ENCODE measurements at regions not wholly inside any gene's neighbourhood (a gene's known extent, or its start where the extent isn't known, plus 50 kb on each side); places are given as distances from the start of the nearest gene placed in this dataset.

GRCh38 chr2:154911729-154912128 lies 213.2 kb downstream of the KCNJ3 start:
- Histone ChIP-seq H3K9me3 (no peaks in the 10 kb centered on the region), H3K36me3 (no peaks in the 10 kb centered on the region), H3K27me3 (no peaks in the 10 kb centered on the region), H3K27ac (no peak overlapping the region), H3K4me1 (no peaks in the 10 kb centered on the region), H3K4me3 (no peak overlapping the region)
- DNase-seq (no peak), ATAC-seq (no peak)
- intact Hi-C loops (cut with DNase I; ENCODE audit: low total_unique reads) (no loop called here), in situ Hi-C loops (cut with MboI; ENCODE audit: low sequenced_read_pairs in 4 of 4) (no loop called here)
- TF ChIP-seq CTCF (IDR thresholded peaks at IDR 0.05 in 4 of 5, conservative IDR thresholded peaks at IDR 0.05 in 1 of 5): no peak
- TF ChIP-seq POLR2A (IDR thresholded peaks at IDR 0.05): no peak

DNA sequence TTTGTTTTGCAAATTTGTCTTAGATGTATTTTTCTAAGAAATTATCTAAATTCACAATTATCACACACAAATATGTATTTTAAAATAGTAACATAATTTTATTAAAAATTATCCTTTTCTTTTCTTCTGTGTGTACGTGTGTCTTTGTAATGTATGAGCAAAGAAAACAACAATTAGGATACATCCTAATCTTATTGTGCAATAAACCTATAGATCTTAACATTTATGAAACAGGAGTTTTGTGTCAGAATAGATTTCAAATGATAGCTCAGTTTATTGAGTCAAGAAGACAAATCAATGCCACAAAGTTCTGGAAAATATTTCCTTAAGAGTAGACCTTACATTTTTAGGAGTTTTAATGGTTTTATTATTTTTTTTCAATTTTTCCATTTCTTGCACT lies 212.2 kb downstream of the KCNJ3 start:
- intact Hi-C loops (cut with DNase I; ENCODE audit: low total_unique reads): no loop called here
- no peaks in the 10 kb centered on the region for H3K27me3 ChIP-seq
- H3K4me1 ChIP-seq: no peaks in the 10 kb centered on the region
- H3K36me3 ChIP-seq: no peaks in the 10 kb centered on the region
- no peak overlapping the region for H3K4me3 ChIP-seq
- DNase-seq: no peak
- H3K9me3 ChIP-seq: no peaks in the 10 kb centered on the region
- H3K27ac ChIP-seq: no peak overlapping the region
- in situ Hi-C loops (cut with MboI; ENCODE audit: low sequenced_read_pairs in 4 of 4): no loop called here
- TF ChIP-seq POLR2A (IDR thresholded peaks at IDR 0.05): no peak
- no peak for TF ChIP-seq CTCF (IDR thresholded peaks at IDR 0.05 in 4 of 5, conservative IDR thresholded peaks at IDR 0.05 in 1 of 5)
- no peak for ATAC-seq

- no peak for TF ChIP-seq POLR2A (IDR thresholded peaks at IDR 0.05)
- TF ChIP-seq CTCF (IDR thresholded peaks at IDR 0.05 in 4 of 5, conservative IDR thresholded peaks at IDR 0.05 in 1 of 5): no peak
- Histone ChIP-seq H3K27me3 (no peaks in the 10 kb centered on the region), H3K27ac (no peak overlapping the region), H3K4me3 (no peak overlapping the region), H3K36me3 (no peaks in the 10 kb centered on the region), H3K4me1 (no peaks in the 10 kb centered on the region), H3K9me3 (no peaks in the 10 kb centered on the region)
- in situ Hi-C loops (cut with MboI; ENCODE audit: low sequenced_read_pairs in 4 of 4) (no loop called here), intact Hi-C loops (cut with DNase I; ENCODE audit: low total_unique reads) (no loop called here)
- DNase-seq (no peak), ATAC-seq (no peak)
Observed at GRCh38 chr2:154908327-154908726, 209.8 kb downstream of the KCNJ3 start.
